ENCODE measurements at regions not wholly inside any gene's neighbourhood (a gene's known extent, or its start where the extent isn't known, plus 50 kb on each side); places are given as distances from the start of the nearest gene placed in this dataset.

DNA sequence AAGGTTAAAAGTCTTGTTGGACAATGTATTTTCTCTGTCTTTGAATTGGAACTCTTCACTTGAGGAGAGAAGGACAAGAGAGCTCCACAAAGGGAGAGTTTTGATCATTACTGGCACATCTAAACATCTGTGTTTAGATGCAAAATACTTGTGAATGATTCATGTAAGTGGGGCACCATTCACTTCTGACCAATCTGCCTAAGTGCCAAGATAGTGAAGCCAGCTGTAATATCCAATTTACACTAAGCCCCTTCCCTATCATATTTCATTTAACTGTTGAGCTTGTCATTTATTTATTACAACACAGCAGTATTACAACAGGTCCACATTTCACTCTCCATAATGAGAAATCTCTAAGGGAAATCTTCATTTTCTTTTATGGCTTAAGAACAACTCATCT is 832.3 kb upstream of the GOT2 start:
- H3K27ac ChIP-seq (ENCODE audit: low read length), result no peak overlapping the region
- H3K9me3 ChIP-seq (ENCODE audit: low read length), result no peaks in the 10 kb centered on the region
- H4K20me1 ChIP-seq (ENCODE audit: insufficient read depth), result no peaks in the 10 kb centered on the region
- H3K79me2 ChIP-seq (replicated peaks; ENCODE audit: insufficient read depth, low read length), result no peaks in the 10 kb centered on the region
- TF ChIP-seq TAF1 (IDR thresholded peaks at IDR 0.05; ENCODE audit: low read depth), result no peak
- TF ChIP-seq CTCF (IDR thresholded peaks at IDR 0.05; ENCODE audit: poor library complexity, severe bottlenecking), result no peak
- TF ChIP-seq REST (IDR thresholded peaks at IDR 0.05; ENCODE audit: borderline replicate concordance), result no peak
- no peak for TF ChIP-seq SMC3 (conservative IDR thresholded peaks at IDR 0.05; ENCODE audit: poor library complexity)
- no peak for TF ChIP-seq EP300 (conservative IDR thresholded peaks at IDR 0.05; ENCODE audit: poor library complexity, severe bottlenecking)
- no peak for TF ChIP-seq MXI1 (conservative IDR thresholded peaks at IDR 0.05; ENCODE audit: poor library complexity, severe bottlenecking)
- TF ChIP-seq POLR2AphosphoS5 (IDR thresholded peaks at IDR 0.05), result no peak
- no peak for TF ChIP-seq EZH2 (IDR thresholded peaks at IDR 0.05; ENCODE audit: borderline replicate concordance, insufficient read depth, low read length, poor library complexity, severe bottlenecking)
- TF ChIP-seq RAD21 (conservative IDR thresholded peaks at IDR 0.05), result no peak
- H2AFZ ChIP-seq (ENCODE audit: low read depth, low read length), result no peak overlapping the region
- H3K4me3 ChIP-seq (ENCODE audit: low read length), result no peak overlapping the region
- H3K36me3 ChIP-seq (ENCODE audit: insufficient read depth, low read length), result no peaks in the 10 kb centered on the region
- H3K9me2 ChIP-seq (ENCODE audit: insufficient read depth, low read length), result no peaks in the 10 kb centered on the region
- H3K4me2 ChIP-seq (ENCODE audit: low read length), result no peak overlapping the region
- H3F3A ChIP-seq (ENCODE audit: insufficient read depth, low read length, poor library complexity, severe bottlenecking), result no peaks in the 10 kb centered on the region
- no peak overlapping the region for H3K9ac ChIP-seq (ENCODE audit: low read length)
- no peaks in the 10 kb centered on the region for H3K27me3 ChIP-seq (ENCODE audit: insufficient read depth, low read depth, low read length)

GRCh38 chr16:59558679-59559078 is 824.6 kb upstream of the GOT2 start:
- H3K79me2 ChIP-seq (replicated peaks; ENCODE audit: insufficient read depth, low read length), result no peaks in the 10 kb centered on the region
- no peaks in the 10 kb centered on the region for H3F3A ChIP-seq (ENCODE audit: insufficient read depth, low read length, poor library complexity, severe bottlenecking)
- H3K9me3 ChIP-seq (ENCODE audit: low read length), result no peaks in the 10 kb centered on the region
- no peaks in the 10 kb centered on the region for H3K36me3 ChIP-seq (ENCODE audit: insufficient read depth, low read length)
- TF ChIP-seq RAD21 (conservative IDR thresholded peaks at IDR 0.05) (no peak), REST (IDR thresholded peaks at IDR 0.05; ENCODE audit: borderline replicate concordance) (no peak), SMC3 (conservative IDR thresholded peaks at IDR 0.05; ENCODE audit: poor library complexity) (no peak), EZH2 (IDR thresholded peaks at IDR 0.05; ENCODE audit: borderline replicate concordance, insufficient read depth, low read length, poor library complexity, severe bottlenecking) (no peak), CTCF (IDR thresholded peaks at IDR 0.05; ENCODE audit: poor library complexity, severe bottlenecking) (no peak), TAF1 (IDR thresholded peaks at IDR 0.05; ENCODE audit: low read depth) (no peak), POLR2AphosphoS5 (IDR thresholded peaks at IDR 0.05) (no peak), EP300 (conservative IDR thresholded peaks at IDR 0.05; ENCODE audit: poor library complexity, severe bottlenecking) (no peak), MXI1 (conservative IDR thresholded peaks at IDR 0.05; ENCODE audit: poor library complexity, severe bottlenecking) (no peak)
- no peak overlapping the region for H2AFZ ChIP-seq (ENCODE audit: low read depth, low read length)
- H3K27ac ChIP-seq (ENCODE audit: low read length), result no peak overlapping the region
- H4K20me1 ChIP-seq (ENCODE audit: insufficient read depth), result no peaks in the 10 kb centered on the region
- no peak overlapping the region for H3K4me2 ChIP-seq (ENCODE audit: low read length)
- H3K9ac ChIP-seq (ENCODE audit: low read length), result no peak overlapping the region
- H3K4me3 ChIP-seq (ENCODE audit: low read length), result no peak overlapping the region
- no peaks in the 10 kb centered on the region for H3K9me2 ChIP-seq (ENCODE audit: insufficient read depth, low read length)
- no peaks in the 10 kb centered on the region for H3K27me3 ChIP-seq (ENCODE audit: insufficient read depth, low read depth, low read length)

Measured in neural cell (in vitro differentiated cells).